Neural progenitor cell (in vitro differentiated cells): ENCODE measurements at regions not wholly inside any gene's neighbourhood (a gene's known extent, or its start where the extent isn't known, plus 50 kb on each side); places are given as distances from the start of the nearest gene placed in this dataset.
"Not testable (repeated sequence)": the region's sequence is repeated elsewhere in the genome, so short reads cannot be mapped to it uniquely, and the experiment has no call there.

Experiments used
- DNase-seq: peaks from one replicate; pipeline ENCODE4 v3.0.0-alpha.2; 2016; ENCODE audit warnings: low spot score
- H2AFZ ChIP-seq: fragments of 200-600 bp; sonication (generic); replicated peaks from 2 replicates; pipeline ENCODE4 v1.6.1; 2016; ENCODE audit warnings: antibody characterized with exemption
- H3F3A ChIP-seq: fragments of 200-600 bp; sonication (generic); 2 replicates; pipeline ENCODE4 v1.6.1; 2016; ENCODE audit warnings: antibody characterized with exemption, low read depth
- H3K27ac ChIP-seq: fragments of 200-600 bp; sonication (generic); 2 replicates; pipeline ENCODE4 v1.5.1; 2016; ENCODE audit warnings: mild to moderate bottlenecking
- H3K27me3 ChIP-seq: fragments of 200-600 bp; sonication (generic); 2 replicates; pipeline ENCODE4 v1.6.1; 2016; ENCODE audit warnings: mild to moderate bottlenecking, moderate library complexity
- H3K36me3 ChIP-seq: fragments of 200-600 bp; sonication (generic); 2 replicates; pipeline ENCODE4 v1.5.1; 2016
- H3K4me1 ChIP-seq: fragments of 200-600 bp; sonication (generic); 2 replicates; pipeline ENCODE4 v1.6.1; 2016; ENCODE audit warnings: mixed run types
- H3K4me2 ChIP-seq: fragments of 200-600 bp; sonication (generic); 2 replicates; pipeline ENCODE4 v1.6.1; 2016
- H3K4me3 ChIP-seq: fragments of 200-600 bp; sonication (generic); 2 replicates; pipeline ENCODE4 v1.5.1; 2016
- H3K79me2 ChIP-seq: fragments of 200-600 bp; sonication (generic); 2 replicates; pipeline ENCODE4 v1.6.1; 2016; ENCODE audit warnings: low read depth
- H3K9ac ChIP-seq: fragments of 200-600 bp; sonication (generic); 2 replicates; pipeline ENCODE4 v1.6.1; 2016
- H3K9me3 ChIP-seq: fragments of 200-600 bp; sonication (generic); 2 replicates; pipeline ENCODE4 v1.5.1; 2016; ENCODE audit warnings: low read depth
- H4K20me1 ChIP-seq: fragments of 200-600 bp; sonication (generic); 2 replicates; pipeline ENCODE4 v1.6.1; 2016; ENCODE audit warnings: low read depth
- H3K27ac Mint-ChIP-seq: 3 replicates; pipeline ENCODE4 v1.8.0; 2021; ENCODE audit warnings: mixed read lengths
- H3K27me3 Mint-ChIP-seq: 2 replicates; pipeline ENCODE4 v1.8.0; 2022; ENCODE audit warnings: low read depth, mild to moderate bottlenecking, inconsistent platforms, moderate library complexity, mixed read lengths; ENCODE audit not compliant: insufficient read depth
- H3K36me3 Mint-ChIP-seq: 3 replicates; pipeline ENCODE4 v1.8.0; 2021; ENCODE audit warnings: mixed read lengths
- H3K4me1 Mint-ChIP-seq: 3 replicates; pipeline ENCODE4 v1.8.0; 2021; ENCODE audit warnings: mixed read lengths
- H3K4me3 Mint-ChIP-seq: 3 replicates; pipeline ENCODE4 v1.8.0; 2021; ENCODE audit warnings: mild to moderate bottlenecking, moderate library complexity, mixed read lengths
- H3K9me3 Mint-ChIP-seq: 3 replicates; pipeline ENCODE4 v1.8.0; 2020; ENCODE audit warnings: mixed read lengths
- CTCF ChIP-seq: fragments of 200-600 bp; sonication (generic); IDR thresholded peaks from 2 replicates; pipeline ENCODE4 v1.5.1; 2017; ENCODE audit warnings: antibody characterized with exemption, mild to moderate bottlenecking
- EZH2 ChIP-seq: fragments of 200-600 bp; sonication (generic); IDR thresholded peaks from 2 replicates; pipeline ENCODE4 v1.6.1; 2017; ENCODE audit warnings: antibody characterized with exemption, mild to moderate bottlenecking, moderate library complexity
- EZH2phosphoT487 ChIP-seq: fragments of 200-600 bp; sonication (generic); IDR thresholded peaks from 2 replicates; pipeline ENCODE4 v1.6.1; 2017; ENCODE audit warnings: antibody characterized with exemption

DNA sequence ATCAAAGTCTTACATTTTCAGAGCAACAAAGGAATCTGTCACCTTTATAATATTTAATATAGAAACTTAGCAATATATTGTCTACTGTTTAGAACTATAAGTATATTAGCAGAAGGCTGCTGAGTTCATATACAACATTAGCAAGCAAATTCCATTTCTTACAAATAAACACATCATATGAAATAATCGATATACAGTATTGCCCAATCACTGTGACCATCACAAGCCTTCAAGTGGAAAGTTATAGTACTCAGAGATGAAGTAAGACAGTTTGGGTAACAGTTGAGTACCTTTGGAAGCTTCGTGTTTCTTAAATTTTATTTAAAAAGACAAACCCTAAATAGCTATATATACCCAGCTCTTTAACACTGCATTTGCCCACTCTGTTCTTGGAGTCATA lies 135.2 kb upstream of the IRX1 start:
- H3K4me1 ChIP-seq = no peaks in the 10 kb centered on the region
- H3K4me2 ChIP-seq = no peak overlapping the region
- no peak overlapping the region for H3K9ac ChIP-seq
- H3K4me3 ChIP-seq = no peak overlapping the region
- no peaks in the 10 kb centered on the region for H3K9me3 ChIP-seq
- no peaks in the 10 kb centered on the region for H3K9me3 Mint-ChIP-seq
- H3K27ac Mint-ChIP-seq = no peak overlapping the region
- no peaks in the 10 kb centered on the region for H3K4me1 Mint-ChIP-seq
- TF ChIP-seq EZH2 (no peak), CTCF (no peak), EZH2phosphoT487 (no peak)
- H3K27me3 ChIP-seq = no peaks in the 10 kb centered on the region
- H3K36me3 ChIP-seq = no peaks in the 10 kb centered on the region
- no peak overlapping the region for H3K27ac ChIP-seq
- H3K36me3 Mint-ChIP-seq = no peaks in the 10 kb centered on the region
- DNase-seq = no peak
- H3K4me3 Mint-ChIP-seq = no peak overlapping the region
- no peaks in the 10 kb centered on the region for H3F3A ChIP-seq
- H3K27me3 Mint-ChIP-seq = peaks cover 2% of the 10 kb centered on the region
- no peaks in the 10 kb centered on the region for H4K20me1 ChIP-seq
- no peak overlapping the region for H2AFZ ChIP-seq
- no peaks in the 10 kb centered on the region for H3K79me2 ChIP-seq

- no peak overlapping the region for H3K4me3 ChIP-seq
- no peaks in the 10 kb centered on the region for H3K9me3 ChIP-seq
- H3K9ac ChIP-seq = no peak overlapping the region
- H3K79me2 ChIP-seq = no peaks in the 10 kb centered on the region
- H3K4me3 Mint-ChIP-seq = no peak overlapping the region
- TF ChIP-seq EZH2 = no peak
- TF ChIP-seq EZH2phosphoT487 = no peak
- no peak for TF ChIP-seq CTCF
- no peak overlapping the region for H3K27ac Mint-ChIP-seq
- H3K4me1 Mint-ChIP-seq = no peaks in the 10 kb centered on the region
- DNase-seq = no peak
- H3F3A ChIP-seq = no peaks in the 10 kb centered on the region
- H3K4me2 ChIP-seq = no peak overlapping the region
- H3K9me3 Mint-ChIP-seq = no peaks in the 10 kb centered on the region
- H3K27me3 Mint-ChIP-seq = peaks cover 2% of the 10 kb centered on the region
- H4K20me1 ChIP-seq = no peaks in the 10 kb centered on the region
- no peaks in the 10 kb centered on the region for H3K27me3 ChIP-seq
- H3K36me3 Mint-ChIP-seq = no peaks in the 10 kb centered on the region
- no peaks in the 10 kb centered on the region for H3K4me1 ChIP-seq
- no peak overlapping the region for H3K27ac ChIP-seq
- H2AFZ ChIP-seq = no peak overlapping the region
- no peaks in the 10 kb centered on the region for H3K36me3 ChIP-seq
Observed at GRCh38 chr5:3456121-3456681, 139.4 kb upstream of the IRX1 start.

DNA sequence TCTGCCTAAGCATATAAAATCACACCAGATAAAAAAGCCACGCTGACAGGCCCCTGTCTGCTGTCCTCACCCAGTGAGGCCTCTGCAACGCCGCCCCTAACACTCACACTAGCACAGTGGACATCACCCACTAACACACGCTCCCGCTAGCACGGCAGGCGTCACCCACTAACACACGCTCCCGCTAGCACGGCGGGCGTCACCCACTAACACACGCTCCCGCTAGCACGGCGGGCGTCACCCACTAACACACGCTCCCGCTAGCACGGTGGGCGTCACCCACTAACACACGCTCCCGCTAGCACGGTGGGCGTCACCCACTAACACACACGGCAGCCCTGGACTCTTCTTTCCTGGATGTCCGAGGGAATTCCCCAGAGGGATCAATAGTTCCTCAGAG lies 141.6 kb upstream of the IRX1 start:
- not testable (repeated sequence) for H4K20me1 ChIP-seq, H3K9me3 Mint-ChIP-seq, H3K27ac Mint-ChIP-seq, H3K27me3 ChIP-seq, H3K4me1 Mint-ChIP-seq, H3K4me3 ChIP-seq, H3K4me3 Mint-ChIP-seq, H3K27ac ChIP-seq, H3K36me3 Mint-ChIP-seq, H3K79me2 ChIP-seq, H3K4me1 ChIP-seq, H3K27me3 Mint-ChIP-seq, H3K36me3 ChIP-seq, H3F3A ChIP-seq, DNase-seq, H3K9ac ChIP-seq, H2AFZ ChIP-seq, H3K9me3 ChIP-seq, H3K4me2 ChIP-seq

- Histone ChIP-seq H3K36me3 (no peaks in the 10 kb centered on the region), H3K27ac (no peak overlapping the region), H4K20me1 (no peaks in the 10 kb centered on the region), H3K9ac (no peak overlapping the region), H3K4me3 (no peak overlapping the region), H3K9me3 (no peaks in the 10 kb centered on the region), H3K4me1 (no peaks in the 10 kb centered on the region), H3K79me2 (no peaks in the 10 kb centered on the region), H3F3A (no peaks in the 10 kb centered on the region), H3K4me2 (no peak overlapping the region), H3K27me3 (no peaks in the 10 kb centered on the region), H2AFZ (no peak overlapping the region)
- no peaks in the 10 kb centered on the region for H3K36me3 Mint-ChIP-seq
- no peaks in the 10 kb centered on the region for H3K27me3 Mint-ChIP-seq
- no peaks in the 10 kb centered on the region for H3K4me1 Mint-ChIP-seq
- no peak overlapping the region for H3K27ac Mint-ChIP-seq
- H3K4me3 Mint-ChIP-seq = no peak overlapping the region
- TF ChIP-seq CTCF = no peak
- no peak for DNase-seq
- H3K9me3 Mint-ChIP-seq = no peaks in the 10 kb centered on the region
Observed at GRCh38 chr5:3452622-3453021, 143.0 kb upstream of the IRX1 start.
